Sigmoid colon (tissue), 4 donors: ENCODE measurements at regions not wholly inside any gene's neighbourhood (a gene's known extent, or its start where the extent isn't known, plus 50 kb on each side); places are given as distances from the start of the nearest gene placed in this dataset.

ENCODE experiments used
- EP300 ChIP-seq, 4 donors: sonication (generic); formaldehyde crosslinking; IDR thresholded peaks; one replicate each; pipeline ENCODE4 v1.6.1; 2017; ENCODE audit warnings: antibody characterized with exemption in 4 of 4
- POLR2A ChIP-seq, 2 donors: fragments of 450-650 bp; IDR thresholded peaks; one replicate each; pipeline ENCODE4 v1.6.1; 2016; ENCODE audit warnings: antibody characterized with exemption in 2 of 2, mild to moderate bottlenecking in 2 of 2, moderate library complexity in 2 of 2
- POLR2AphosphoS5 ChIP-seq, 4 donors: sonication (generic); formaldehyde crosslinking; IDR thresholded peaks; one replicate each; pipeline ENCODE4 v1.6.1; 2017; ENCODE audit warnings: antibody characterized with exemption in 4 of 4
- TF ChIP-seq, protein P1 (sequence below), 4 experiments: fragments of 450-650 bp in 3 of 4; fragments of 200-600 bp in 1 of 4; IDR thresholded peaks; one replicate each; pipeline ENCODE4 v1.5.1; 2016 to 2019; ENCODE audit warnings: antibody characterized with exemption in 4 of 4, mild to moderate bottlenecking in 3 of 4, moderate library complexity in 2 of 4

DNA sequence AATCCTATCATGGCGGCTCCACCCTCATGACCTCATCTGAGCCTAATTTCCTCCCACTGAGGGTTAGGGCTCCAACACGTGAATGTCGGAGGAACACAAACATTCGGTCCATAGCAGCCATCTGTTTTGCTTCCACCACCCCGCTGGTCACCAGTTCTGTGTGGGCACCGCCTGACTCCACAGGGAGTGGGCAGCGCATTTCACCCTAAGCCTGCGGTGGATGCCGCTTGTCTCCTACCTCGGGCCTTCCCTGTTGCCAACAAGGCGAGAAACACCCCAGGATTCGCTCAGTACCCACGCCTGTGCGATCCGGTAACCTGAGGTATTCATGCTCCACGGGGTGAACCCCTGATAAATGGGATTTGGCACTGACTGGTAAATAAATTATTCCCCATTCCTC is 95.2 kb upstream of the PPP2R5C start:
- TF ChIP-seq, protein P1, sequence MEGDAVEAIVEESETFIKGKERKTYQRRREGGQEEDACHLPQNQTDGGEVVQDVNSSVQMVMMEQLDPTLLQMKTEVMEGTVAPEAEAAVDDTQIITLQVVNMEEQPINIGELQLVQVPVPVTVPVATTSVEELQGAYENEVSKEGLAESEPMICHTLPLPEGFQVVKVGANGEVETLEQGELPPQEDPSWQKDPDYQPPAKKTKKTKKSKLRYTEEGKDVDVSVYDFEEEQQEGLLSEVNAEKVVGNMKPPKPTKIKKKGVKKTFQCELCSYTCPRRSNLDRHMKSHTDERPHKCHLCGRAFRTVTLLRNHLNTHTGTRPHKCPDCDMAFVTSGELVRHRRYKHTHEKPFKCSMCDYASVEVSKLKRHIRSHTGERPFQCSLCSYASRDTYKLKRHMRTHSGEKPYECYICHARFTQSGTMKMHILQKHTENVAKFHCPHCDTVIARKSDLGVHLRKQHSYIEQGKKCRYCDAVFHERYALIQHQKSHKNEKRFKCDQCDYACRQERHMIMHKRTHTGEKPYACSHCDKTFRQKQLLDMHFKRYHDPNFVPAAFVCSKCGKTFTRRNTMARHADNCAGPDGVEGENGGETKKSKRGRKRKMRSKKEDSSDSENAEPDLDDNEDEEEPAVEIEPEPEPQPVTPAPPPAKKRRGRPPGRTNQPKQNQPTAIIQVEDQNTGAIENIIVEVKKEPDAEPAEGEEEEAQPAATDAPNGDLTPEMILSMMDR (IDR thresholded peaks at IDR 0.05) = no peak
- TF ChIP-seq POLR2AphosphoS5 (IDR thresholded peaks at IDR 0.05) (no peak), EP300 (IDR thresholded peaks at IDR 0.05) (no peak), POLR2A (IDR thresholded peaks at IDR 0.05) (no peak)
